GM23248 (cell line): ENCODE measurements at regions not wholly inside any gene's neighbourhood (a gene's known extent, or its start where the extent isn't known, plus 50 kb on each side); places are given as distances from the start of the nearest gene placed in this dataset.

Experiments
- DNase-seq: peaks from one replicate; pipeline ENCODE4 v3.0.0-alpha.2; 2015
- H2AFZ ChIP-seq: fragments of 200-600 bp; sonication (generic); 2 replicates; pipeline ENCODE4 v1.6.1; 2016; ENCODE audit warnings: antibody characterized with exemption
- H3F3A ChIP-seq: fragments of 200-600 bp; sonication (generic); 2 replicates; pipeline ENCODE4 v1.6.1; 2016; ENCODE audit warnings: mild to moderate bottlenecking, antibody characterized with exemption, mixed run types; ENCODE audit not compliant: insufficient read depth
- H3K27ac ChIP-seq: fragments of 200-600 bp; sonication (generic); 2 replicates; pipeline ENCODE4 v1.5.1; 2016; ENCODE audit warnings: mild to moderate bottlenecking
- H3K27me3 ChIP-seq: fragments of 200-600 bp; sonication (generic); replicated peaks from 2 replicates; pipeline ENCODE4 v1.6.1; 2016; ENCODE audit warnings: mild to moderate bottlenecking; ENCODE audit not compliant: insufficient read depth
- H3K36me3 ChIP-seq: fragments of 200-600 bp; sonication (generic); 2 replicates; pipeline ENCODE4 v1.6.1; 2016; ENCODE audit warnings: low read depth, mild to moderate bottlenecking
- H3K4me1 ChIP-seq: fragments of 200-600 bp; sonication (generic); 2 replicates; pipeline ENCODE4 v1.6.1; 2016; ENCODE audit warnings: mild to moderate bottlenecking; ENCODE audit not compliant: insufficient read depth
- H3K4me2 ChIP-seq: fragments of 200-600 bp; sonication (generic); one replicate; pipeline ENCODE4 v1.6.1; 2016; ENCODE audit warnings: mild to moderate bottlenecking; ENCODE audit not compliant: unreplicated experiment
- H3K4me3 ChIP-seq: fragments of 200-600 bp; sonication (generic); 2 replicates; pipeline ENCODE4 v1.5.1; 2016; ENCODE audit warnings: mild to moderate bottlenecking
- H3K79me2 ChIP-seq: fragments of 200-600 bp; sonication (generic); 2 replicates; pipeline ENCODE4 v1.6.1; 2016; ENCODE audit warnings: mild to moderate bottlenecking; ENCODE audit not compliant: insufficient read depth
- H3K9ac ChIP-seq: fragments of 200-600 bp; sonication (generic); 2 replicates; pipeline ENCODE4 v1.6.1; 2016; ENCODE audit warnings: mild to moderate bottlenecking
- H3K9me2 ChIP-seq: fragments of 200-600 bp; sonication (generic); 2 replicates; pipeline ENCODE4 v1.6.1; 2016; ENCODE audit warnings: mixed run types, mild to moderate bottlenecking, moderate library complexity; ENCODE audit not compliant: insufficient read depth
- H3K9me3 ChIP-seq: fragments of 200-600 bp; sonication (generic); one replicate; pipeline ENCODE4 v1.6.1; 2017; ENCODE audit warnings: low read depth
- H4K20me1 ChIP-seq: fragments of 200-600 bp; sonication (generic); 2 replicates; pipeline ENCODE4 v1.6.0; 2016; ENCODE audit not compliant: insufficient read depth
- EZH2 ChIP-seq: fragments of 200-600 bp; sonication (generic); IDR thresholded peaks from 2 replicates; pipeline ENCODE4 v1.6.1; 2018; ENCODE audit warnings: antibody characterized with exemption, mild to moderate bottlenecking; ENCODE audit not compliant: insufficient read depth, poor library complexity, severe bottlenecking
- EZH2phosphoT487 ChIP-seq: fragments of 200-600 bp; sonication (generic); IDR thresholded peaks from 2 replicates; pipeline ENCODE4 v1.6.1; 2018; ENCODE audit warnings: antibody characterized with exemption, moderate library complexity, mild to moderate bottlenecking, low read depth; ENCODE audit not compliant: insufficient read depth
- WGBS, 2 experiments: methylation state at CpG; one replicate each; pipeline ENCODE4 v1.1.6; 2015 to 2017; ENCODE audit warnings: low lambda C conversion rate in 2 of 2, low coverage in 1 of 2; ENCODE audit errors: missing lambda C conversion rate in 2 of 2; 5-methylcytosine and 5-hydroxymethylcytosine counted together
- in situ Hi-C: fragments of 300-500 bp; cut with MboI; formaldehyde crosslinking; loops from 2 replicates; pipeline ENCODE4 v1.15.0; 2020

DNA sequence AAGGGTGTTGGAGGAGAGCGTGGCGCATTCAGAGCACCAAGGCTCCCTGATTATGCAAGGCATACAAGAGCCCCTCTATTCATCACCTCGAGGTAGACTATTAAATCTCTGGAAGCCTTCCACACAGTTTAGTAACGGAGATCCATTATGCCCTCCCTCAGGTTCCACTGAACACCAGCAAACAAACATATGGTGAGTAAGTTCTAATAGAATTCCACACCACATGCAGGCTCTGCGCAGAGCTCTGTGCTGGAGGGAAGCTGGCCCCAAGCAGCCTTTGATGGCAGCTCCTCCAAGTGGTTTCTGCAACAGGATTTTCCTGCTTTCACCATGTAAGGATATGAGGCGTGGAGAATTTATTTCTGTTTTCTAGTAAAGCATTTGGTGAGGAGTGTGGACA, 238.6 kb downstream of the C1D start:
- 71% methylated on average over 6 of the region's 6 CpGs for WGBS, 2 experiments
- in situ Hi-C loops = no loop called here
- Histone ChIP-seq H3K27me3 (no peaks in the 10 kb centered on the region), H3K4me2 (no peak overlapping the region), H3K4me1 (peaks cover 16% of the 10 kb centered on the region), H3K9me2 (no peaks in the 10 kb centered on the region; the same call in 1 of the 2 replicates), H3K4me3 (no peak overlapping the region), H3K9me3 (no peaks in the 10 kb centered on the region), H3F3A (peaks cover 13% of the 10 kb centered on the region), H3K9ac (no peak overlapping the region), H3K27ac (no peak overlapping the region), H2AFZ (0 out of 2 replicates have a peak overlapping the region, but pooled peaks have one; percentile 11), H4K20me1 (no peaks in the 10 kb centered on the region), H3K79me2 (no peaks in the 10 kb centered on the region), H3K36me3 (no peaks in the 10 kb centered on the region)
- TF ChIP-seq EZH2phosphoT487 (no peak), EZH2 (no peak)
- DNase-seq = peak; percentile 22

DNA sequence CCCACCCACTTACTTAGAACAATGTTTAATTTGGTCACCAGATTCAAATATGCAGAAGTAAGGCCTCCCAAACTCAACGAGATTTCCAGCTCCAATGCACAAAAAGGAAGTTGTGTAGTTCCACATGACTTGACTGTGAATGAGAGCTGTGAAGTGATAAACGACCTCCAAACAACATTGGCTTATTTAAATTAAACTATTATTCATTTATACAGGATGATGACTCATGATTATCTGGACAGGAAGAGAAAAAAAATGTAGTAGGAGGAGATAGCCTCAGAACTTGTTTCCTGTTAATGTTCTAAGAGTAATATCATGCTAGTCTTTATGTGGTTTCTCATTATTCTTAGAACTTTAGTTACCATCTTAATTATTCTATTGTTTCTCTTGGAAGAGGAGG, 237.3 kb downstream of the C1D start:
- Histone ChIP-seq H2AFZ (peak overlapping the region; percentile 56), H3K27me3 (no peaks in the 10 kb centered on the region), H3K79me2 (no peaks in the 10 kb centered on the region), H3K4me2 (peak overlapping the region; percentile 29), H3K9ac (no peak overlapping the region), H3F3A (peaks cover 13% of the 10 kb centered on the region), H3K9me3 (no peaks in the 10 kb centered on the region), H3K4me1 (peaks cover 16% of the 10 kb centered on the region), H4K20me1 (no peaks in the 10 kb centered on the region), H3K9me2 (no peaks in the 10 kb centered on the region), H3K36me3 (no peaks in the 10 kb centered on the region), H3K4me3 (no peak overlapping the region), H3K27ac (peak overlapping the region; percentile 33; the same call in 1 of the 2 replicates)
- TF ChIP-seq EZH2 (no peak), EZH2phosphoT487 (no peak)
- DNase-seq = peak; percentile 75
- WGBS, 2 experiments = 0 to 1% methylated on average over 2 of the region's 2 CpGs
- in situ Hi-C loops = loop anchor here (25.0 kb wide), 1 partner anchor 588 kb away; no protein-coding TSS in a partner anchor

- Histone ChIP-seq H3K4me2 (no peak overlapping the region), H3K79me2 (no peaks in the 10 kb centered on the region), H3K27me3 (no peaks in the 10 kb centered on the region), H3K4me3 (no peak overlapping the region), H3K9me2 (no peaks in the 10 kb centered on the region), H3K9me3 (no peaks in the 10 kb centered on the region), H3K4me1 (peaks cover 16% of the 10 kb centered on the region), H3K9ac (no peak overlapping the region), H2AFZ (no peak overlapping the region), H4K20me1 (no peaks in the 10 kb centered on the region), H3K27ac (no peak overlapping the region), H3F3A (peaks cover 13% of the 10 kb centered on the region), H3K36me3 (no peaks in the 10 kb centered on the region)
- WGBS, 2 experiments = 82 to 91% methylated on average over 2 of the region's 2 CpGs
- TF ChIP-seq EZH2phosphoT487 (no peak), EZH2 (no peak)
- in situ Hi-C loops = loop anchor here (25.0 kb wide), 1 partner anchor 591 kb away; no protein-coding TSS in a partner anchor
- DNase-seq = no peak
Measured at GRCh38 chr2:67828066-67828465, 234.7 kb downstream of the C1D start.

DNA sequence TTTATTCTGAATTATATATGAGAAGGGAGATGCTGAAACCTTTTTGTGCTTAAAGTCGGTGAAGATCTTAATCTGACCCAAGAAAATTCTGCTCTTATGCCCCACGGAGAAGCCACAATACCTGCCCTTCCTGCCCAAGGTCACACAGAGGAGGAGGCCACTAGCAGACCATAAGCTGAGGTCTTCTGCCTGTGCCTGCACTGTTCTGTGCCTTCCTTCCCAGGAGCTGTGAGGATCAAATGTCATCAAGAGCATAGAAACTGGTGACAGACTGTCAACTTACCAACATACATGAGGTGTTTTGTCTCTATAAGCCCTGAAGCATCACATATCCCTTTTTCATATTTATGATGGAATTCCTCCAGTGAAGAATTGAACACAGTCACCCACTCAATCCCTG, 233.3 kb downstream of the C1D start:
- no peaks in the 10 kb centered on the region for H3K79me2 ChIP-seq
- H3K4me3 ChIP-seq = no peak overlapping the region
- in situ Hi-C loops = loop anchor here (25.0 kb wide), 1 partner anchor 592 kb away; no protein-coding TSS in a partner anchor
- H3K9me3 ChIP-seq = no peaks in the 10 kb centered on the region
- no peaks in the 10 kb centered on the region for H3K9me2 ChIP-seq
- no peak overlapping the region for H2AFZ ChIP-seq
- no peaks in the 10 kb centered on the region for H3K36me3 ChIP-seq
- H3K27ac ChIP-seq = no peak overlapping the region
- peaks cover 13% of the 10 kb centered on the region for H3F3A ChIP-seq
- no peaks in the 10 kb centered on the region for H4K20me1 ChIP-seq
- TF ChIP-seq EZH2phosphoT487 (no peak), EZH2 (no peak)
- H3K9ac ChIP-seq = no peak overlapping the region
- no peak for DNase-seq
- WGBS, 2 experiments = 86 to 95% methylated on average over 2 of the region's 2 CpGs
- H3K4me2 ChIP-seq = no peak overlapping the region
- no peaks in the 10 kb centered on the region for H3K27me3 ChIP-seq
- peaks cover 16% of the 10 kb centered on the region for H3K4me1 ChIP-seq
